GM12872 (cell line): ENCODE measurements at regions not wholly inside any gene's neighbourhood (a gene's known extent, or its start where the extent isn't known, plus 50 kb on each side); places are given as distances from the start of the nearest gene placed in this dataset.

Experiments
- CTCF ChIP-seq: IDR thresholded peaks from 3 replicates; pipeline ENCODE4 v1.5.1; 2011; ENCODE audit warnings: low read depth, mild to moderate bottlenecking, low read length, moderate library complexity; ENCODE audit not compliant: insufficient read depth

GRCh38 chr2:13682540-13683272, 949.8 kb upstream of the LRATD1 start:
- TF ChIP-seq CTCF: no peak

- TF ChIP-seq CTCF: no peak
These were observed 946.3 kb upstream of the LRATD1 start for GRCh38 chr2:13686262-13686661.

- no peak for TF ChIP-seq CTCF
These were observed 937.8 kb upstream of the LRATD1 start for GRCh38 chr2:13694673-13695072.

- TF ChIP-seq CTCF: no peak
These were observed 935.9 kb upstream of the LRATD1 start for GRCh38 chr2:13696601-13697000.

GRCh38 chr2:13698847-13699246, 933.7 kb upstream of the LRATD1 start:
- no peak for TF ChIP-seq CTCF

- no peak for TF ChIP-seq CTCF
These were observed 921.4 kb upstream of the LRATD1 start for GRCh38 chr2:13711154-13711553.

- no peak for TF ChIP-seq CTCF
These were observed 918.1 kb upstream of the LRATD1 start for GRCh38 chr2:13714466-13714865.
